ENCODE measurements at regions not wholly inside any gene's neighbourhood (a gene's known extent, or its start where the extent isn't known, plus 50 kb on each side); places are given as distances from the start of the nearest gene placed in this dataset.

DNA sequence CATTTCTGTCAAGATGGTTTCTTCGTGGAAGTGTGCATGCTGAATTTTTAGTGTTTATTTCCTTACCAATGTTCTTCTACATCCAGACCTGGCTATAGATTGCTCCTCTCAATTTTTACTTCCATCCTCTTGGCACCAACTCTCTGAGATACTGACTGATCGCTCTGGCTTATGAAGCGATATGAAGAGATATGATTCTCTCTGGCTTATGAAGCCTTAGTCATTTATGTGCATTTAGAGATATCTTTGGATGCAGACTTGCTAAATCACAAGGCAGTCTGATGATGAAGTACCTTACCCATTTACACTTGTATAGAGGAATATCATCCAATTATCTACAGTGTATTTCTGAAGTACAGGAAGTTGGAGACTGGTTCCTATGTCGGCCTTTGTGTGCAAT lies 295.4 kb upstream of the STXBP5 start:
- Histone ChIP-seq H3K9me3 (ENCODE audit: low read length) (no peaks in the 10 kb centered on the region), H3K4me1 (ENCODE audit: insufficient read depth, low read length, poor library complexity, severe bottlenecking) (no peaks in the 10 kb centered on the region), H4K20me1 (ENCODE audit: insufficient read depth, low read length) (no peaks in the 10 kb centered on the region), H3K4me2 (ENCODE audit: low read length) (no peak overlapping the region), H2AFZ (ENCODE audit: low read length) (no peak overlapping the region), H3K9me2 (ENCODE audit: insufficient read depth, low read length) (no peaks in the 10 kb centered on the region), H3K79me2 (ENCODE audit: insufficient read depth, low read depth, low read length) (no peaks in the 10 kb centered on the region), H3K36me3 (ENCODE audit: insufficient read depth, low read length) (no peaks in the 10 kb centered on the region), H3K4me3 (ENCODE audit: low read depth, low read length, poor library complexity, severe bottlenecking) (no peak overlapping the region), H3K27ac (ENCODE audit: low read depth, low read length, poor library complexity, severe bottlenecking) (no peak overlapping the region)
- no peak for TF ChIP-seq EZH2phosphoT487 (IDR thresholded peaks at IDR 0.05; ENCODE audit: borderline replicate concordance, low read depth, low read length)
- TF ChIP-seq, protein P1, sequence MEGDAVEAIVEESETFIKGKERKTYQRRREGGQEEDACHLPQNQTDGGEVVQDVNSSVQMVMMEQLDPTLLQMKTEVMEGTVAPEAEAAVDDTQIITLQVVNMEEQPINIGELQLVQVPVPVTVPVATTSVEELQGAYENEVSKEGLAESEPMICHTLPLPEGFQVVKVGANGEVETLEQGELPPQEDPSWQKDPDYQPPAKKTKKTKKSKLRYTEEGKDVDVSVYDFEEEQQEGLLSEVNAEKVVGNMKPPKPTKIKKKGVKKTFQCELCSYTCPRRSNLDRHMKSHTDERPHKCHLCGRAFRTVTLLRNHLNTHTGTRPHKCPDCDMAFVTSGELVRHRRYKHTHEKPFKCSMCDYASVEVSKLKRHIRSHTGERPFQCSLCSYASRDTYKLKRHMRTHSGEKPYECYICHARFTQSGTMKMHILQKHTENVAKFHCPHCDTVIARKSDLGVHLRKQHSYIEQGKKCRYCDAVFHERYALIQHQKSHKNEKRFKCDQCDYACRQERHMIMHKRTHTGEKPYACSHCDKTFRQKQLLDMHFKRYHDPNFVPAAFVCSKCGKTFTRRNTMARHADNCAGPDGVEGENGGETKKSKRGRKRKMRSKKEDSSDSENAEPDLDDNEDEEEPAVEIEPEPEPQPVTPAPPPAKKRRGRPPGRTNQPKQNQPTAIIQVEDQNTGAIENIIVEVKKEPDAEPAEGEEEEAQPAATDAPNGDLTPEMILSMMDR (conservative IDR thresholded peaks at IDR 0.05; ENCODE audit: low read length), result no peak
- no peak for DNase-seq (ENCODE audit: low spot score)
- intact Hi-C loops (cut with micrococcal nuclease; ENCODE audit: unreplicated experiment), result no loop called here
- no TSS peak for BruUV-seq (replicated peaks)
- CTCF ChIA-PET (ENCODE audit: unreplicated experiment), result no interaction called here
- POLR2A ChIA-PET, result no interaction called here

DNA sequence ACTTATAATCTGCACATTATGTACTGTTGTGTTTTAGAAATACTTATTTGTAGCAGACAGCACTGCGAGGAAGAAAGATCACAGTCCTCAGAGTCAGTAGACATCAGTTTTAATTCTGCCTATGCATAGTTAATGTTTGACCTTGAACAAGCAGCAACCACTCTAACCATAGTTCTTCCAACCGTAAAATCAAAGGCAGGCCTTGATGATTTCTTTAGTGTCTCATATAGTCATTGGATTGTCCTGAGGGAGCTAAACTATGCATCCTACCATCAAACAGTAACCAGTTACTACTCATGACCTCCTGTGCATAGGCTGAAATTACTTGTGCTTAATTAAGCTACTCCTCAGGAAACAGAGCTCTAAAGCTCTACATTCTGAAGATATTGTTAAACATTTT lies 294.8 kb upstream of the STXBP5 start:
- Histone ChIP-seq H3K36me3 (ENCODE audit: insufficient read depth, low read length) (no peaks in the 10 kb centered on the region), H2AFZ (ENCODE audit: low read length) (no peak overlapping the region), H3K9me3 (ENCODE audit: low read length) (no peaks in the 10 kb centered on the region), H4K20me1 (ENCODE audit: insufficient read depth, low read length) (no peaks in the 10 kb centered on the region), H3K27ac (ENCODE audit: low read depth, low read length, poor library complexity, severe bottlenecking) (no peak overlapping the region), H3K4me3 (ENCODE audit: low read depth, low read length, poor library complexity, severe bottlenecking) (no peak overlapping the region), H3K79me2 (ENCODE audit: insufficient read depth, low read depth, low read length) (no peaks in the 10 kb centered on the region), H3K4me1 (ENCODE audit: insufficient read depth, low read length, poor library complexity, severe bottlenecking) (no peaks in the 10 kb centered on the region), H3K9me2 (ENCODE audit: insufficient read depth, low read length) (no peaks in the 10 kb centered on the region), H3K4me2 (ENCODE audit: low read length) (no peak overlapping the region)
- CTCF ChIA-PET (ENCODE audit: unreplicated experiment), result no interaction called here
- intact Hi-C loops (cut with micrococcal nuclease; ENCODE audit: unreplicated experiment), result no loop called here
- POLR2A ChIA-PET, result interaction anchor here (0.6 kb wide), 1 partner anchor 35 kb away, joined by 3 read pairs; no protein-coding TSS in a partner anchor
- BruUV-seq (replicated peaks), result no TSS peak
- DNase-seq (ENCODE audit: low spot score), result no peak
- TF ChIP-seq, protein P1 (conservative IDR thresholded peaks at IDR 0.05; ENCODE audit: low read length), result no peak
- no peak for TF ChIP-seq EZH2phosphoT487 (IDR thresholded peaks at IDR 0.05; ENCODE audit: borderline replicate concordance, low read depth, low read length)

DNA sequence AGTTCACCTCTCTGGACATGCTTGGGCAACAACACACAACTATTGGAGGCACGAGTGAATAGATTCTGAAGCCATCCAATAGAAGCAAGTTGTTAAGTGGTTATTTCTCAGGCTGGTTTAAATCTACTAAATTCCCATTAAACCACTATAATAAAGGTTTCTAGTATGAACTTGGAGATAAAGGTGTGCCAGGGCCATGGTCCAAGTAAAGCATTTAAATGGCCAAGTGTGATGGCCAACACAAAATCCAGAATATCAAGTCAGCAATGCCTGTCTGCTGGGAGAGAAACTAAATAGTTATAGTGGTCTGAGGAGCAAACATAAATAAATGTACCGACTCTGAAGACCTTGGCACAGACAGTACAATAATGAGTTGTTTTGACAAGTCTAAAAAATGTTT lies 294.3 kb upstream of the STXBP5 start:
- H2AFZ ChIP-seq (ENCODE audit: low read length), result no peak overlapping the region
- DNase-seq (ENCODE audit: low spot score), result no peak
- H3K4me1 ChIP-seq (ENCODE audit: insufficient read depth, low read length, poor library complexity, severe bottlenecking), result no peaks in the 10 kb centered on the region
- no peak overlapping the region for H3K27ac ChIP-seq (ENCODE audit: low read depth, low read length, poor library complexity, severe bottlenecking)
- ChIA-PET CTCF (ENCODE audit: unreplicated experiment) (no interaction called here), POLR2A (interaction anchor here (0.6 kb wide), 1 partner anchor 13 kb away, joined by 3 read pairs; no protein-coding TSS in a partner anchor)
- H3K9me2 ChIP-seq (ENCODE audit: insufficient read depth, low read length), result no peaks in the 10 kb centered on the region
- no peaks in the 10 kb centered on the region for H3K36me3 ChIP-seq (ENCODE audit: insufficient read depth, low read length)
- no peaks in the 10 kb centered on the region for H3K79me2 ChIP-seq (ENCODE audit: insufficient read depth, low read depth, low read length)
- intact Hi-C loops (cut with micrococcal nuclease; ENCODE audit: unreplicated experiment), result no loop called here
- TF ChIP-seq, protein P1 (conservative IDR thresholded peaks at IDR 0.05; ENCODE audit: low read length), result no peak
- TF ChIP-seq EZH2phosphoT487 (IDR thresholded peaks at IDR 0.05; ENCODE audit: borderline replicate concordance, low read depth, low read length), result no peak
- no peak overlapping the region for H3K4me3 ChIP-seq (ENCODE audit: low read depth, low read length, poor library complexity, severe bottlenecking)
- no TSS peak for BruUV-seq (replicated peaks)
- no peaks in the 10 kb centered on the region for H4K20me1 ChIP-seq (ENCODE audit: insufficient read depth, low read length)
- no peaks in the 10 kb centered on the region for H3K9me3 ChIP-seq (ENCODE audit: low read length)
- no peak overlapping the region for H3K4me2 ChIP-seq (ENCODE audit: low read length)
